ENCODE measurements at regions not wholly inside any gene's neighbourhood (a gene's known extent, or its start where the extent isn't known, plus 50 kb on each side); places are given as distances from the start of the nearest gene placed in this dataset.

DNA sequence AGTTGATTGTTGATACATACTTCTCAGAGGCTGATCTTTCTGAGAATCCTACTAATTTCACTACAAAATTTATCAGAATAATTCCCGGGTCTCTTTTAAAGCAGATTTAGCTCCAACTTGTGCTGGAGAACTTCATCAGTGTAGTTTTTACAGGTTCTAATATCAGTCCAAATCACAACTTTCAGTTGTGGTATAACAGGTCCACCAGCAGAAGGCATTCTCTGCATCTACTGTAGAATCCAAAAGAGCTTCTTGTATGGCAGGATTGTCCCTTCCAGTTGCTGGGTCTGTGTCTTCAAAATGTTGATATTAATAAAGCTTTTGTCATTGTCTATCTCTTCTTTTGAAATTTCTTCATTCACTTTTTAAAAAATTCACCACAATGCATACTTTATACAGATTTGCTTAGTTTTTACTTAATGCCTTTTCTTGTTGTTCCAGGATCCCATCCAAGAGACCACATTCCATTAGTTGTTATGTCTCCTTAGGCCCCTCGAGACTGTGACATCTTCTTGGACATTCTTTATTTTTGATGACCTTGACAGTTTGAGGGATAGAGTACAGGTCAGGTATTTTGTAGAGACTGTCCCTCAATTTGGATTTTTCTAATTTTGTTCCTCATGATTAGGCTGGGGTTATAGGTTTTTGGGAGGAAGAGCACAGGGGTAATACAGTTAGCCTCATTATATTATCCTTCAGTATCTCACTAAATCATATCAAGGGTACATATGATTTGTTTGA, 490.5 kb upstream of the MEX3C start:
- DNase-seq (ENCODE audit: extremely low read depth, low read depth, low spot score): no peak

DNA sequence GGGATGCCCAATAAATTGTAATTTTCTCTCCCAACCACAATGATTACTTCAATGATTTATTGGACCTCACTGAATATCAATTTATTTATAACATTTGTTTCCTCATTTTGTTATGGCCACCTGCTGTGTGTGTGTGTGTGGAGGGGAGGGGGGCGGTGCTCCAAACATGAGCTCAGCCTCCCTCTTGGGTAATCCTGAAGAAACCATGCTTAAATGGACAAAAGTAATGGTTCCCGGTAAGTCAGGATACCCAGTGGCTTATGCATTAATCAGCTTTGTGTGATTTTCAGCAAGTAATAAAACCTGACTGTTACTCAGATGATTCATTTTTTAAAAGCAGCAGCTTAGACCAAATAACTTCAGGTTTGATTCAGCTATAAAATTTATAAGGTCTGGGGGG, 495.1 kb upstream of the MEX3C start:
- no peak for DNase-seq (ENCODE audit: extremely low read depth, low read depth, low spot score)

DNA sequence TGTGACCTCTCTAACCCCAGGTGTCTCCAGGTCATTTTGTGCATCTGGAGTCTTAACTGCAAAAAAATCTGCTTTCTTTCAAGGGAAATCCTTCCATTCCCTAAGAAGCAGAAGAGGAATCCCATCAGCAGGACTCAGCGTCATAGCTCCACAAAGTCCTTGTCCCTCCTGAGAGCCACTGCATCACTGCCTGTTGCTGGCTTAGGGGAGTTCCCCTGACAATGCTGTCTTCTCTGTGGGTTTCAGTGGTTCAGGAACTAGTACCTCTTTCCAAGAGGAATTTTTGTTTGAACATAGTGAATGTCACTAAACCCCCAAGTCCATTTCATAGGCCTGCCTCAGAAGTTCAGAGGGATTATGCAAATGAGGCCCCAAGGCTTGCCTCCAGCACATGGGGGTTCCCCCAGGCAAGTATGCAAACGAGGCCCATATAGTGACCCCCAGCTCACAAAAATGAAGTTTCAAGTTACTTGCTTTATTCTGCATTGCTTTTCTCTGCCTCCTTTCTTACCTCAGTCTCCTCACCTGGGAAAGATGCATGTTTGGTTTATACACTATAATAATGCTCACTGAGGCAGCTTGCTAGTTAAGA, 513.9 kb upstream of the MEX3C start:
- DNase-seq (ENCODE audit: extremely low read depth, low read depth, low spot score): no peak

DNA sequence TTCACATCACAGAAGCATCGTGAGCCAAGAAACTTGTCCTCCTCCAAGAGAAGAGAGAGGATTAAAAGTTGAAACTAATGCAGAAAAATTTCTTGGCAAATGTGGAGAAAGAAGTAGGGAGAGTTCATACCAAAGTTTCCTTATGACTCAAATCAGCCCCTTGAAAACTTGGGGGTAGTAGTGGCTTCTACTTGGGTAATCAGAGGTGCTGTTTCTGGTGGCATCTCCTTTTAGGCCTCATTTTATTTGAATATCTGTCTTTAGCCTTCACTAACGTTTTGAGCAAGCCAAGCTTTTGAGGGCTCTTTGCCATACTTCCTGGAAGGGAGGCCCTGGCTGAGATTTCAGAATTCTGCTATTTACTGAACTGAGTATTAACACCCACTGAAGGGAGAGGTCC, 515.3 kb upstream of the MEX3C start:
- DNase-seq (ENCODE audit: extremely low read depth, low read depth, low spot score): no peak

DNA sequence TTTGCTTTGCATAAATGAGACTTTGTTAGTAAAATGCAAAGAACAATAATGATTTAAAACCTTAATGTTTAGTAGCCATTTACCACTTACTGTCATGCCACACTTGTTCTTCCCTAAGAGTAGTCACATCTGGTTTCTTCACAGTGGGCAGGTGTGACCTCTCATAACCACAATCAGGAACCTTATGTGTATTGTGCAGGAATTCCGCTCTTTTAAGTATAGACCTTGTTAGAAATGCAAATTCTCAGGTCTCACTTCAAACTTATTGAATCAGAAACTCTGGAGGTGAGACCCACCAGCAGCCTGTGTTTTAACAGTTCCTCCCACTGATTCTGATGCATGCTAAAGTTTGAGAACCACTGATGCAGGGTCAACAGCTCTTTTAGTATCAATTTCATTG, 518.8 kb upstream of the MEX3C start:
- DNase-seq (ENCODE audit: extremely low read depth, low read depth, low spot score): no peak

DNA sequence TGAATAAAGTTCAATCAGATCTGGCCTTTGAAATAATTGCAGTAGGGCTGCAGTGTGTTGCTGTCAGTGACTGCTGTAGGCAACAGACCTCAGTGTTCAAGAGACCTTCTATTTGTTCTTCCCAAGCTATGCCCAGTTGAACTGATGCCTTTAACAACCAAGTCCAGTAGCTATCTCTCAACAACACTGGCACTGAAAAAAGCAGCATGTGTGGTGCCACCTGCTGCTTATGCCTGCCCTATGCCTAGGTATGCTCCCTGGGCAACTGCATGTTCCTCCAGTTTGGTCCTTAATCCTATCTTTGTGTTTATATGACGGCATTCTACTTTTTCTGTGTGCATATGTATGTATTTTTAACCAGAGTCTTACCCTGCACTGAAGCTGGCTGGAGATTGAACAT, 523.9 kb upstream of the MEX3C start:
- DNase-seq (ENCODE audit: extremely low read depth, low read depth, low spot score): no peak

DNA sequence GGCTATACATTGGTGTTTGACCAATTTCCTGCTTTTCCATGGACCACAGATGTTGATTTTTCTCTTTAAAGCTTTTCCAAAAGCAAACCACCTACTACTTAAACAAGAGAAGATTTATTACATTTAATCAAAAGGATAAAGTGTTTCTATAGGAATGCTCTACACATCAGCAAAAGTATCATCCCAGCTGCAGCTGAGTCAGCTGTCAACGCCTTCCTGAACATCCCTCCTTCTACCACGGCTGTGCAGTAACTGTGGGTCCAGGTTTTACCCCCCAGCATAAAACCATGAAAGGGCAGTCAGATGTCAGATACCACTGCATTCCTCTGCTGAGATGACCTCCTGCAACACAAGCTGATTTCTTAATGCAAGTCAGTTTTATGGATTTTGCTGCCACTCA, 524.5 kb upstream of the MEX3C start:
- DNase-seq (ENCODE audit: extremely low read depth, low read depth, low spot score): no peak

DNA sequence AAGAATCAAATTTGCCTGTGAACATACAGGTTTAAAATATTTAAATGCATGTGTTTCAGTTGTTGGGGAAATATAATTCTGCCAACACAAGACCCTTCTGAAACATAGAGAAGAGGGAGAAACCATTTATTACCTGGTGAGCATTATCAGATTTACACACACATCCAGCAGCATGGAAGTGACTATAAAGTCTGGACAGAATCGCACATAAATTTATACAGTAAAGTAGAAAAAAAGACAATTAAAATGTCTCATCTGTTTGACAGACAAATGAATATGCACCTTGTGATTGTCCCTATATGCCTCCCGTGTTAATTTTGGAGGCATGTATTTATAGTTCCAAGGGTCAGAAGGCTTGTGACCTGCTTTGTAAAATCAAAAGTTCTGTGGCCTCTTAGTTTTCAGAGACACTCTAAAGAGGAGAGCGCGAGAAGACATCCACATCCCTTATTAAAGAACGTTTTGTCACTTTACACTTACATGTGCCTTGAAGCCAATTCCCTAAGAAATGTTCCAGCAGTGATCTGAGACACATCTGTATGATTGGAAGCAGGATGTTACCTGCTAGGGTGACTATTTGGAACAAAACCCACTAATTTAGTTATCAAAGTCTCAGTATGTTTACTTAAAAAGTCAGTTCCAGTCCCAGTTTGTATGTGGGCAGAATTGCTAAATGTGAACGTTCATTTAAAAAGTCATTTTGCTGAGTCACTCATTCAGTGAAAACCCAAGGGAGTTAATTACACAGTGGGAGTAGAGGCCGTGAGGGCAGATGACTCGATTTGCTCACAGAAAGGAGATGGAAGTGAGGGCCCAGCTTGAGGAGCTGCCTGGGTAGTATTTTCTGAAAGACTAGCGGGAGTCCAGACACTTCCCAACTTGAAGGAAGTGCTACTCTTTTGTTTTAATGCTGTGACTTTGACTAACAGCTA, 527.6 kb upstream of the MEX3C start:
- no peak for DNase-seq (ENCODE audit: extremely low read depth, low read depth, low spot score)

DNA sequence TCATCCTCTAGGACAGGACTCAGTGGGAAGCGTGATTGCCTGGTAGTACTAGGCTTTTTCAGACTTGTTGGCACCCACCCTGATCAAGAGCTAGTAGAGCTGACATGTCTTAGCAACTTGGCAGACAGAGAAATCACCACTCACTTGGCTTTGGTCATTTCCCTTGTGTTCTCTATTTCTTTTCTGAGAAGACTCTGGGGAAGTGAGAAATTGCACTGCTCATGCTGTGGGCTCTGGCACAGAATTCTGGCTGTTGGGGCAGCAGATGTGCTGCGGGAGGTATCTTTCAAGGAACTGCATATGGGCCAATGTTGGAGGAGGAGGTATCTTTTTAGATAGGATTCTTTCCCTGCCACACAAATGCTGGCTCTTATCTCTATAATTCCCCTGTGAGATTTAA, 529.1 kb upstream of the MEX3C start:
- DNase-seq (ENCODE audit: extremely low read depth, low read depth, low spot score): no peak

DNA sequence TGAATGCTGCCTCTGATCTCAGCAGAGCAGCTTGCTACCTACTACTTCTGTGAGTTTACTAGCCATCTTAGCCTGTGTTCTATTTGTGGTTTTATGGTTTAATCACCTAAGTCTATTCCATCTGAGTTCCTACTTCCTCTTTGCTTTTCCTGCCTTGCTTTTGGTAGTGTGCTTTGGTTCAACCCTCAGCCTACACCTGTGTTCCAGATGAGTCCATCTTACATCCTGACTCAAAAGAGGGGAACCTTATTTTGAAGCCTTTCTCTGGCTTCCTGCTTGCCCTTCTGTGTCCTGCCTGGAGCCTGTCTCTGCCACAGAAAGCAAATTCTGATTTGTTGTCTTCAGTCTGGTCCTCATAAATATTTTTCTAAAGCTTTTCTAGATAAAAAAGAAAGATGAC, 530.3 kb upstream of the MEX3C start:
- no peak for DNase-seq (ENCODE audit: extremely low read depth, low read depth, low spot score)

DNA sequence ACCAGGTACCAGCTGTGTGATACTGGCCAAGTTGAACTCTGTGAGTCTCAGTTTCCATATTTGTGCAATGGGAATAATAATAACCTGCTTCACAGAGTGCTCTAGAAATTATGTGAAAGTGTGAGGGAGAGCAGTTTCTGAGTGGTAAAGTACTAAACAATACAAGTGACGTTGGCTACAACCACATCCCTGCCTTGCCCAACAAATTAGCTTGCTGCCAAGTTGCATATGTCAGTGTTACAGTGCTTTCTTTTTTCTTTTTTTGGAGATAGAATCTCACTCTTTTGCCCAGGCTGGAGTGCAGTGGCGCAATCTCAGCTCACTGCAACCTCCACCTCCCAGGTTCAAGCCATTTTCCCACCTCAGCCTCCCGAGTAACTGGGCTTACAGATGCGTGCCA, 533.6 kb upstream of the MEX3C start:
- DNase-seq (ENCODE audit: extremely low read depth, low read depth, low spot score): no peak

DNA sequence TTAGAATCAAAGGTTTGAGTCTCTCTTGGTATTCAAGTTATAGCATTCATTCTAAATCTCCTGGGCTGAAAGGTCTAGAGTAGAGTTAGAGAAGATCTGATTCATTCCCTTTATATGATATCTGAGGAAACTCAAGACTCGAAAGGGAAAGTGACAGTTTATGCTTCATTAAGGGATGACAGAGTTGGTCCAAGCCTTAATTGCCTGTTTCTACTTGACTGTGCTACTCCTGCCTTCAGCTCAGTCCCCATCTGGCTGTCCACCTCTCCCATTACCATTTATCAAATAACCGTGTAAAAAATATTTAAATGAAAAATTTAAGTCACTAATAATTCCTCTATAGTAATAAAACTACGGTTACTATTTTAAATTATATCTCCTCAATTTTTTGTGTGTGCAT, 537.1 kb upstream of the MEX3C start:
- DNase-seq (ENCODE audit: extremely low read depth, low read depth, low spot score): no peak

DNA sequence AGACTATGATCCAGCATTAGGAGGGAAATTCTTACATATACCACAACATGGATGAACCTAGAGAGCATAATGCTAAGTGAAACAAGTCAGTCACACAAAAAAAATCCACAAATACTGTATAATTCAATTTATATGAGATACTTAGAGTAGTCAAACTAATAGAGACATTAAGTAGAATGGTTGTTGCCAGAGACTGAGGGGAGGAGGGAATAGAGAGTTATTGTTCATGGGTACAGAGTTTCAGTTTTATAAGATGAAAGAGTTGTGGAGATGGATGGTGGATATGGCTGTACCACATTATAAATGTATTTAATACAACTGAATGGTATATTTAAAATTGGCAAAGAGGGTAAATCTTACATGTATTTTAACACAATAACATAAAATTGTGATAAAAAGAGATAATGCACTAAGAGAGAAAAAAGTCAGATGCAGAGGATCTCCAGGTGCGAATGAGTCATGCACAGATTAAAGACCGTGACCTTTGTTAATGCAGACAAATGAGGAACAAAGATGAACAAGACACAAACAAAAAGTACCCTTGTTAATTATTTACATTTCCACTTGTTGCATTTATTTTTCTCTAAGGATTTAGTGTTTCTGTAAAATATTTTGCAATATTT, 541.7 kb upstream of the MEX3C start:
- no peak for DNase-seq (ENCODE audit: extremely low read depth, low read depth, low spot score)

DNA sequence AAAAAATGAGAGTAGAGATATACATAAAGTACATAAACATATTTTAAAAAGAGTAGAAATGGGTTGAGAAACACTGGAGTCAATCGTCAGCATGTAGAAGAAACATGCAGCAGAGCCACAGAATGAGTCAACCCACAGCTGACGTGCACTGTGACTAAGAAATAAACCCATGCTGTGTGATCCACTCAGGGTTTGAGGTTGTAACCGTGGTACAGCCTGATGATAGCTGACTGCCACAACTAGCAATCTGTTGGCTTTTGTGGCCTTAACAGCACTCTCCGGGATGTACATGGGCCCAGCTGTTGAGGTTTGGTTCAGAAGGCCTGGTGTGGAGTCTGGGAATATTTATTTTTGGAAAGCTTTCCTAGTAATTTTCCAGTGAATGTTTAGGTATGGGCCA, 554.4 kb upstream of the MEX3C start:
- no peak for DNase-seq (ENCODE audit: extremely low read depth, low read depth, low spot score)

DNA sequence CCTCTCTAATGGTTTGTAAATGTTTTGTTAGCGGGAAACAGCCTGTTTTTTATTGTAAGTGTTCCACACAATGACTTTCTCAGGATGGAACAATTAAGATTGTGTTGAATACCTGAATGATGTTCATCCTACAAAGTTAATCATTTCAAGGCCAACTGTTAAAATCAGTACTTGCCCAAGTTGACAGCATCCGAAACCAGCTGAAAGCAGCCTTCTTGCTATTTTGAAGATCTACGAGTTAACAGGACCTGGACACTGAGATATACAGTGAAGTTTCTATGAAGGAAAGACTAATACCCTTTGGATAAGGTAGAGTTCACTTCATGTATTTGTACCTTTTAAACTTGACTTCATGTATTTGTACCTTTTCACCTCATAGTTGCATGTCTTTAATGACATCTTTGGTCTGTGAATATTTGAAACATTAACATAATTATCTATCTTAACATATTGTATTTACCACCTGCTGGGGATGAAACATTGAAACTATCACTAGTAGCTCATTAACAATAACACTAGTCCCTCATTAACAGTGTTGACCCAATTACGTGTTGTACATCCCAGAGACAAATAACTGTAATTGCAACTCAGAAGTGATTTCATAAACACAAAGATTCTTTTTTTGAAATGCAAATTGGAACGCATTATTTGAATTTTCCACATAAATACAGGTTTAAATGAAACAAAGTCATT, 556.0 kb upstream of the MEX3C start:
- DNase-seq (ENCODE audit: extremely low read depth, low read depth, low spot score): no peak

DNA sequence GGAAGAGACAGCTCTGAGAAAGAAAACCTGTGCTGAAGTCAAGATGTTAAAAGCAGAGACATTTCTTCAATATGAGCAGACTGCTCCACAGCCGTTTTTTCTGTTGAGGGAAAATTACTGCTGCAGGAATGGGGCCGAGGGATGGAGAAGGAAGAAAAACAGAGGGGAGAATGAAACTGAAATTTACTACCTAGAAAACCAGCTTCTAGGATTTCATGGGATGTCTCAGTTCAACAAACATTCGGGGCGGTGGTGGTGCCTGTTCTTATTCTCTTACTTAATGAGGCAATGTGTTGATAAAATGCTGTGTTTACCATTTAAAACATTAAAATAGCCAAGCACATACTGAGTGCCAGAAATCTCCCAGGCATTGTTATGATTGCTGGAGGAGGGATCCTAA, 557.1 kb upstream of the MEX3C start:
- DNase-seq (ENCODE audit: extremely low read depth, low read depth, low spot score): no peak

DNA sequence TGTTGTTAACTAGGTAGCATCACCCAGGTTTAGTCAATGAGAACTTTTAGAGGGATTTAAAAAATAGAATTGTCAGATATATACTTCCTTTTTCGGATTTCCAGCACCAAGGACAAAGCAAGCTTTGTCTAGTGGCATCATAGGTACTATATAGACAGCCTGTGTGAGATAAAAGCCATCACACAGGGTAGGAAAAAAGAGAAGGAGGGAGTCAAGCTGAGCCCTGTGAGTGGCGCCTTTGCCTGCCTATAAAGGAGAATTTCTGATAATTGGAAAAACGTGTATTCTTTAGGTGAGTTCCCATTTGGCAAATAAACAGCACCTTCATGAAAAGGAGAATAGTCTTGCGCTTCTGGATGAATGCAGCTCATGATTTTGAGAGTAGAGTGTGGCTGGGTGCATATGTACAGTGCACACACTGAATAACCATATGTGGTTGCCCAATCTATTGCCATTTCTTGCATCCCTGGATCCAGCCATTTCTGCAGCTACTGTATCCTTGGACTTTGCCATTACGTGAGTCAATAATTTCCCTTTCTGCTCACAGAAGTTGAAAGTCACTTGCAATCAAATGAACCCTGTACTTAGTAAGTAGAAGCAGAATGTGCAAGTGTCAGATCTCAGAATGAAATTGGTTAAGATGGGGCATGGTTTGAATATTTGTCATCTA, 559.9 kb upstream of the MEX3C start:
- no peak for DNase-seq (ENCODE audit: extremely low read depth, low read depth, low spot score)

DNA sequence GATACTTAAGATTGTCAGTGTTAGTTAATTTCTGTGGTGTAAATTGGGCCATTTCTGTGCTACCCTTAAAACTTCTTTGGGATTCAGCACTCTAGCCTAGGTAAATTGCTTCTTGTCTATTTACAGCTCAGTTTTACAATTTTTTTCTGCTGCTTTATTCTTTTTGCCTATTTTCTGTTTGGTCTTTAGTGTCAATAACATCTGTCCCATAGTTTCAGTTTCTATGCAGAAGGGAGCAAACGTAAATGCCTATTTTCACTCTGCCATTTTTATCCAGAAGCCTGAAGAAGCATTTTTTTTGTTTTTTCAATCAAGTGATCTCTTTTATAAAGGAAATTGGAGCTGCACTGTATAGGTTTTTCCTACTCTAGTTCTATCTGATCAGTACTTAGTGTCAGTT, 564.9 kb upstream of the MEX3C start:
- DNase-seq (ENCODE audit: extremely low read depth, low read depth, low spot score): no peak

DNA sequence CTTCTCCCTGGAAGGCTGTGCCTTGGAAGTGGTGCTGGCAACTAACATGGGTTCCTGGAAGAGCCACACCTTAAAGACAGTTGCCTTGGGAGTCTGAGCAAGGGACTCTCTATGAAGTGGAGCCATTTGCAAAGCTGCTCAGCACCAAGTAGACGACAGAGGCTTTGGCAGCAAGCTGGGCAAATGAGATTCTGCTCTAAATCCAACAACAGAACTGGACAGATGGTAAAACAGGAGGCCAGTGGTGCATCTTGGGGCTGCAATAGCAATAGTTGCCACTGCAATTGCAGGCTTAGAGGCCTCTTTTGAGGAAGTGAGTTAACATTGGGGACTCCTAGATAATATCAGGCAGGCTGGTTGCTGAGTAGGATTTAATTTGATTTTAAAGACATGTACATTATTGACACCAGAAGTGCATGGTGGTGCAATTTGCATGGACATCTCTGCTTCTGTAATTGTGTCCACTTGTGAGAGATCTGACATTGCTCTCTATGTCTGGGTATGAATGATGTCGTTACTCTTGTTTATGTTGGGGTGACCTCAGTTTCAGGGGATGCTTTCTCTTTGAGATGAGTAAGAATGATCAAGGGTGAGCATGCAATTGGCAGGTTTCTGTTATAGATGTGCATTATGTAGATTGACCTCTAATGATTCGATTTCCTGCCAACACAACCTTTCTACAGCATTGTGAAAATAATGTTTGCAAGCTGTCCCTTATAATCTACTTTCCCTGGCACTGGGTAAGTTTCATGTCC, 568.3 kb upstream of the MEX3C start:
- DNase-seq (ENCODE audit: extremely low read depth, low read depth, low spot score): no peak

DNA sequence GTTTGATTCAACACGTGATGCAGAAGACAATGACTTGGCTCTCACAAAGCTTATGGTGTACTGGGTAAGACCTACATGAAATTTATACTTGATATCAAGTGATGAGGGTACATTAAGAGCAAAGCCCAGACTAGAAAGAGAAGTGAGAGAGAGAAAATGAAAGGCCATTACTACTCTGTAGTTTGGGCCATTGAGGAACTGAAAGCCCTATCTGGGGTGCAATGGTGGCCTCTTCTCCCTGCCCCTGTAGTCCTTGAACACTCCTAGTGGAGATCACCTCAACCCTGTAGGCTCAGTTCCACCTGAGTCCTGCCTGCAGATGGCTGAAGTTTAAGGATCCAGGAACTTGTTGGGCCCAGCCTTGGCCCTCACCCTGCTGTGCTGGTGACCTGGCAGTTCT, 569.8 kb upstream of the MEX3C start:
- DNase-seq (ENCODE audit: extremely low read depth, low read depth, low spot score): no peak
